ENCODE measurements at regions not wholly inside any gene's neighbourhood (a gene's known extent, or its start where the extent isn't known, plus 50 kb on each side); places are given as distances from the start of the nearest gene placed in this dataset.

DNA sequence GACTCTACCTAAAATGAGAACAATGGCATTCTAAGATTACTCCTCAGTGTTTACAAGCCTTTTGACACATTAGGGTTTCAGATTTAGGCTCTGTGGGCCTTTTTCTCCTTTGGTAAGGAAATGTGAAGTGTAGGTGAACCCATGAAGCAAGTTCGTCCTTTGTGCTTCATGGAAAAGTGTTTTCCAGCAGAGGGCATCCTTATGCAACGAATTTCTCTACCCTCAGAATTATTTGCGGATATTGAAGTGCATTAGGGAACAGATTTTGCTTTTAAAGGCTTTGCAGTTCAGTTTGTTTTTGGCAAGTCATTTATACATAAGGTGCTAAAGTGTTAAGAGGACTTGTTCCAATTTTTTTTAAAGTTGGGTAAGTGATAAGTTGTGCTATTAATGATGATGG, 55.7 kb upstream of the FERMT1 start:
- DNase-seq = no peak

- no peak for DNase-seq
Measured at GRCh38 chr20:6173481-6173880, 50.7 kb upstream of the FERMT1 start.

Measured in KG1 (cell line).